Stimulated activated CD4-positive, alpha-beta T cell treated with anti-CD3 and anti-CD28 coated beads, TNF-alpha, amount 100 ng/mL, for 24 hours (primary cell): ENCODE measurements at regions not wholly inside any gene's neighbourhood (a gene's known extent, or its start where the extent isn't known, plus 50 kb on each side); places are given as distances from the start of the nearest gene placed in this dataset.

Source experiments
- DNase-seq, 3 experiments: peaks; one replicate each; pipeline ENCODE4 v3.0.0-alpha.2; 2020; ENCODE audit warnings: low read depth in 3 of 3

DNA sequence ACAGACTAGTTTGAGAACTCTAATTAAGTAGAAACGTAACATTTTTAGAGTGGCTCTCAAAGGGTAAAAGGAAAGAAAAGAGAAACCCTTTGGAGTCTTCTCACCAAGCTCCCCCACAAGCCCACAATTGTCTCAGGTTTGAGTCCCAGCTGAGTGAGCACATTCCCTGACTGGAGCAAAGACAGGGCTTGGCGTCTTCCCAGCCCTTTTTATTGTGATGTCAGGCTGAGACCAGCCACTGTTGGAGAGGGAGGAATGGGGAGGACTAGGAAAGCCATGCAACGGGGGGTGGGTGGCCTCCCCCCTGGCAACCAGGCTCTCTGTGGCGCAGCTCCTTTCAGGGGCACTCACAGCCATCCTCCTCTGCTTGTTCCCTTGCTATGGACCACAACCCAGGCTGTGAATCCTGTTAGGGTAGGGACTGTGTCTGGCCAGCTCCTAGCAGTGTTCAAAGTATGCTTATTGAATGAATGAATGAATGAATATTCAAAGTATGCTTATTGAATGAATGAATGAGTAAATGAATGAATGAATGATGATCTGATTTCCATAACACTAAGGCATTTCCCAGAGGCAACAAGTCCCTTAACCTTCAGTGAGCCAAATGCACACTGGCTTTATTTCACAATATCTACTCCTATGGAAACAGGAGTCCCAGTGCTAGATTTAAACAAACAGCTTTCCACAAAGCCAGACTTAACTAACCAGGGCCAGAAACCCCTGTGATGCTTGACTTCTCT, 413.3 kb downstream of the MID1IP1 start:
- DNase-seq = no peak

DNA sequence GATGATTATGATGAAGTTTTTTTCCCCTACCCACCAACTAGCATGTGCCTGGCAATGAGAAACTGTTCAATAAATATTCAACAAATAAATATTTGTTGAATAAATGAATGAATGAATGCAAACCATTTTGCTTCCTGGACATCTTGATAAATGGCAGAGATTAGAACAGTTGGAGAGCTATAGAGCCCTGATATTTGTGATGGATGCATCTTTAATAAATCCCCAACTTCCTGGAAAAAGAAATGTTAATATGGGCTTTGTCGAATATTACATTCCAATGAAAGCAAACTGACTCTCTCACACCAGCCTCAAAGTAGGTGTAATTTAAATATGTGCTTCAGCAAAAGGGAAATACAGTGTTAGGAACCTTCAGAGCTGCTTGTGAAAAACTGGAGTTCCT, 419.7 kb downstream of the MID1IP1 start:
- no peak for DNase-seq

- DNase-seq = no peak
Observed at GRCh38 chrX:39222346-39223113, 421.3 kb downstream of the MID1IP1 start.

GRCh38 chrX:39226251-39226650, 425.0 kb downstream of the MID1IP1 start:
- no peak for DNase-seq

- DNase-seq = no peak
Observed at GRCh38 chrX:39227371-39227770, 426.1 kb downstream of the MID1IP1 start.

DNA sequence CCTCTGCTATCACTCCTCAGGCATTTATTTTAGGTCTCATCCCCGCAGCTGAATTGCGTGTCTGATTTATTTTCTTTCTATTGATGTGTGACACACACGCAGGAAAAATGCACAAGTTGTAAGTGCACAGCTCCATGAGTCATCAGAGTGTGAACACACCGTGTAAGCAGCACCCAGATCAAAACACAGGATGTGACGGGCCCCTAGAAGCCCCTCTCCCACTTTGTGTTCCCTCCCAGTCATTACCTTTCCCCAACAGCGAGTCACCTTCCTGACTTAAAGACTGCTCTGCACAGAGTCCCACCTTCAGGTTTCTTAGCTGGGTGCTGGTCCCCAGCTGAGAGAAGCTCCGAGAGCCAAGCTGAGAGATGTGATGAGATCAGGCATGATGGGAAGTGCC, 436.7 kb downstream of the MID1IP1 start:
- no peak for DNase-seq

GRCh38 chrX:39242187-39242586, 440.9 kb downstream of the MID1IP1 start:
- DNase-seq = no peak

- no peak for DNase-seq
Observed at GRCh38 chrX:39244147-39244546, 442.9 kb downstream of the MID1IP1 start.

GRCh38 chrX:39245024-39245423, 443.8 kb downstream of the MID1IP1 start:
- DNase-seq = no peak

- DNase-seq = no peak
Observed at GRCh38 chrX:39247536-39247935, 446.3 kb downstream of the MID1IP1 start.

DNA sequence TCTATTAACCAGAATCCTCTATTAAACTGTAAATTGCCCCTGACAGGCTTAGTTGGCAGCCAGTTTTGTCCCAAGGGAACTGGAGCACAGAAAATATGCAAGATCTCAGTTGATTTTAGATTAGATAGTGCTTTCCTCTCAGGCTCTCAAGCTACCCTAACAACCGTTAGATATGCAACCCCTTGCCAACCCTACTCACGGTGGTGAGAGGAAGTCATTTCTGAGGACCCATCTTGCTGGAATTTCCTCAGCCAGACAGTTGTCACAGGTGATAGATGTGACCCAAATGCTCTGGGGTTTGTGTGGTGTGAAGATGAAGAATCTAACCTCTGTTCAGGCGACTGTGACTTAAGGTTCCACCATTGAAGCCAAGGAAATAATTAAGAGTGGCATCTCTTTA, 447.1 kb downstream of the MID1IP1 start:
- DNase-seq = no peak

DNA sequence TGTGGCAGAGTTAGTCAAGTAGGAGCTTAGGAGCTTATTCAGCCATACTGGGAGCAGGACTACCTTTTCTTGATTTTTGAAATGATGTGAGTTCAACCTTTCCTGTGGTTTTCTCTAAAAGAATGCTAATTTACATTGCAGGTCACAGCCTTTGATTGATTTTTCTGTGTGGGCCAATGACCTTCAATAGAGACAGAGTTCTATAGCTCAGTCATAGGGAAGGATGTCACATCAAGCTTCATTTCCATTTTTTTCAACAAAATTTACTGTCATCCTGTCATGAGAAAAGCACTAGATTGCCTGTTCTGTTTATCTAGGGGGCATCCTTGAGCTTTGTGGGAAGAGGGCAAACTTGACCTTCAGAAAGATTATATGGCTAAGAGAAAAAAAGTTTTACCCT, 448.7 kb downstream of the MID1IP1 start:
- no peak for DNase-seq

DNA sequence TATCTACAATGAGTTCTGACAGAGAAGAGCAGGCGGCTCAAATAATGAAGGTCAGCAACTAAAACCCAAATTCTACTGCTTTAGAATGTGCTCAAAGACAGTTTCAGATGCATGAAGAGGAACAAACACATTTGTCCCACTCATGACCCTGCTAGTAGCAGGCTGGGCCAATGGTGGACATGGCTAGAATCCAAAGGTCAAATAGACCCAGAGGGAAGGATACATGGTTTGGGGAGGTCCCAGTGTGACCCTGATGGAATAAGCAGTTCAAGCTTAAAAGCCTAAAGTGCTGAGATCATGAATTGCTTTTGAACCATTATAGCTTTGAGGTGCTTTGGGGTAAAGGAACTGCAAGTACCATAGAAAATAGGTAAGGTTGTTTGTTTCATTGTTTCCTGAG, 450.7 kb downstream of the MID1IP1 start:
- no peak for DNase-seq

- DNase-seq = no peak
Observed at GRCh38 chrX:39253551-39253950, 452.3 kb downstream of the MID1IP1 start.

DNA sequence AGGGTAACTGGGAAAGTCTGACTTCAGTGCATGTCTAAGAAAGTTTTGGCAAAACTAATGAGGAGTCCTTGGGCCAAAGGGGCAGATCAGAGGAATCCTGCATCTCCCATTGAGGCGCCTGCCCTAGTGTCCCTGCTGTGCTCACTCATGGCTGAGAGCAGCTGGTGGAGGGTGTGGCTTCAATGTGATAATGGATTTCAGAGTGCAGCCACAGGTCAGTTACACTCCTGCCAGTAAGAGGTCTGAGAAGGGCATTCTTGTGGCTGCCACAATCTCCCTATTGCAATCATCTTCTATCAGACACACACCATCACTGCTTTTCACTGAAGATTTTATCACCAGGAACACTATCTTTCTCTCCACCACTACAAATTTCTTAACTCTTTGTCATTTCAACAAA, 457.1 kb downstream of the MID1IP1 start:
- DNase-seq = no peak

DNA sequence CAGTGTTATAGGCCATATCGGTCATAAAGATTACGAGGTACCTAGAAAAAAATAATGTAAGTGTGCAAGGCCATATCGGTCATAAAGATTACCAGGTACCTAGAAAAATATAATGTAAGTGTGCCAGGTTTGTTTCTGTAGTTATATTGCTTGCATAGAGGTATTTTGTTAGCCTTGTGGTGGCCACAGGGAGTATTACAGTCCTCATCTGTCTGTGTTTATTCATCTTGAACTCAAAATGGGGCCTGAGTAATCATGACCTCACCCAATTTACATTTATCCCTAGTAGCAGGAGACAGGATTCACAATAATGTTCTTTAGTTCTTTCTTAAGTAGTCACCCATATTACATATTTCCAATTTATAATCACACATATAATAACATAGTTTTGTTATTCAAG, 459.7 kb downstream of the MID1IP1 start:
- no peak for DNase-seq

GRCh38 chrX:39261446-39262147, 460.3 kb downstream of the MID1IP1 start:
- no peak for DNase-seq

- DNase-seq = peak in 1 of 3 experiments; percentile 11
Observed at GRCh38 chrX:39262641-39263040, 461.4 kb downstream of the MID1IP1 start.

GRCh38 chrX:39264023-39264422, 462.8 kb downstream of the MID1IP1 start:
- no peak for DNase-seq

DNA sequence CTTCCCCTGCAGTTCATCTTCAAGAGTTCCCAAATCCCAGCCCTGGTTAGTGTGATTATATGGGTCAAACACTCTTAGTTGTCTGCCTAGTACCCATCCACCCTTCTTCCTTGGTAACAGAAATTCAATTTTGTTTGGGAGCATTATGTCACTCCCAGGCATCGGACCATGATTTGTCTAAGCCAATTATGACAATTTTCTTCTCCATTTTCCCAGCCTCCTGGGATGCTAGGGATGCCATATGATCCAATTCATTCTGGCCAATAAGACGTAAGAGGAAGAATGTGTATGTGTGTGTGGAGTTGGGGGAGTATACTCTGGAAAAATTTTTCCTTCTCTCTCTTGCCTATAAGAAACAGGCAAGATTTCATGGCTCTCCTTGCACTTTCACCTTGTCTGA, 465.9 kb downstream of the MID1IP1 start:
- no peak for DNase-seq

DNA sequence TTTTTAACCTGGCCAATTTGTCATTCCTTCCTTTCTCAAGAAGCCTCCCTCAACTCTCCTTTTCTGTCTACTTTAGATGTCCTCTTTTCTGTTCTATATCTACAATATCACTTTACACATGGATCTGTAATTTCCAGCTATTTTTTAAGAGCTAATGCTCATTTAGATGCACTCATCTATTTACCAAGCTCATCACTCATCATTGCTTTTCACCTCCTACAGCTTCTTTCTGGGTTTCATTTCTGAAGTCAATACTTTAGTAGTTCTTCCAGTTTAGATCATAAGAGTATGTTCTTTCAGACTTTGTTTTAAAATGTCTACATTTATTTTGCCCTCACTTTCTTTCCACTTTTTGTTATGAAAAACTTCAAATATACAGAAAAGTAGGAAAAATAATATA, 466.9 kb downstream of the MID1IP1 start:
- DNase-seq = no peak

GRCh38 chrX:39275500-39276068, 474.3 kb downstream of the MID1IP1 start:
- DNase-seq = no peak
